ENCODE measurements at regions not wholly inside any gene's neighbourhood (a gene's known extent, or its start where the extent isn't known, plus 50 kb on each side); places are given as distances from the start of the nearest gene placed in this dataset.

- TF ChIP-seq ESRRA (IDR thresholded peaks at IDR 0.05; ENCODE audit: borderline replicate concordance, low read length) (no peak), SMC3 (IDR thresholded peaks at IDR 0.05) (no peak), CTCF (IDR thresholded peaks at IDR 0.05) (no peak), JUN (IDR thresholded peaks at IDR 0.05) (no peak), MAX (IDR thresholded peaks at IDR 0.05) (no peak), HDAC2 (IDR thresholded peaks at IDR 0.05) (no peak), RFX5 (IDR thresholded peaks at IDR 0.05) (no peak), FOSL2 (IDR thresholded peaks at IDR 0.05) (no peak), FOSL2 (CRISPR knock-in tag; IDR thresholded peaks at IDR 0.05) (no peak), POLR2A (IDR thresholded peaks at IDR 0.05; ENCODE audit: low read length) (no peak)
These were observed 660.4 kb upstream of the GOT2 start for GRCh38 chr16:59394526-59394925.
